ENCODE measurements at regions not wholly inside any gene's neighbourhood (a gene's known extent, or its start where the extent isn't known, plus 50 kb on each side); places are given as distances from the start of the nearest gene placed in this dataset.

DNA sequence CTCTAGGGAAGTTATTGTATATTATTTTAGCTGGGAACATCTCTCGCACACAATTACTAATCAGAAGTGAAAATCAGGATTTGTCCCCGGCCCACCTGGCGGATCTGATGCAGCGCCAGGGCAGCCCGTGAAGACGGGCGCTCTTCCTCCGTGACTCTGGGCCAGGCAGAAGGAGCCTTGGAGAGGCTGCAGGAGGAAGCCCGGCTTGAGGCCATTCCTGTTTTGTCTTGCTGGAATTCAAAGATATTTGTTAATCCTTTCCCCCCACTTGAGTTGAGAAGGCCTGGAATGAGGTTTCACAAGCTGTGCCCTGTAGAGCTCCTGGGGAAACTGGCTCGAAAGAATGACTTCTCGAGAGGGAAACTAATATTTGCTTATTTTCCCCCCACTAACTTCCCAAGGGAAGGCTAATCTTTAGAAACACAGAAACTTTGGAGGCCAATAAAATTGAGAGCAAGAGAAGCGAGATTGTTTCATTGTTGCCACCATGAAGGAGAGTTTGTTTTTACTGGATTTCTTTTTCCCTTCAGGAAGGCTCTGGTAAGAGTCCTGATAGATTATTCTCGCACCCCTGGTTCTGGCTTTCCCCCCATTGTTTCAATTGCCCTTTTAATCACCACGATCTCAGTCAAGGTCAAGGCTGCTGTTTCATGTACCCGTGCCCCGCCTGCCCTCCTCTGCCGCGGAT, 92.8 kb upstream of the SEPTIN5 start:
- DNase-seq (ENCODE audit: low read depth, low spot score): no peak

DNA sequence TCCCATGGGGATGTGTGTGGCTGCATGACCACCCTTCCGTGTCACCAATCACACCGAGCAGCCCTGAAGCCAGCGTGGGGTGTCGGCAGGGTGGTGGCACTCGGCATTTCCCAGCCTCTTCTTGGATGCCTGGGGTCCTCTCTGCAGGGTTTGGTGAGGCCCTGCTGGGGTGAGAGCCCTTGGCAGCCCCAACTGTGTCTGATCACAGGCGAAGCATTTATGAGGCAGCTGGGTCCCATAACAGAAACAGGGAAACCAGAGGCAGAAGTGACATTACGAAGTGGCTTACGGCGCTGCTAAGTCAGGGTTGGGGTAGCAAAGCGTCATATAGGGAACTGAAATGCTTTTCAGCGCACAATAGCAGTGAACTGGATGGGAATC, 92.3 kb upstream of the SEPTIN5 start:
- no peak for DNase-seq (ENCODE audit: low read depth, low spot score)

DNA sequence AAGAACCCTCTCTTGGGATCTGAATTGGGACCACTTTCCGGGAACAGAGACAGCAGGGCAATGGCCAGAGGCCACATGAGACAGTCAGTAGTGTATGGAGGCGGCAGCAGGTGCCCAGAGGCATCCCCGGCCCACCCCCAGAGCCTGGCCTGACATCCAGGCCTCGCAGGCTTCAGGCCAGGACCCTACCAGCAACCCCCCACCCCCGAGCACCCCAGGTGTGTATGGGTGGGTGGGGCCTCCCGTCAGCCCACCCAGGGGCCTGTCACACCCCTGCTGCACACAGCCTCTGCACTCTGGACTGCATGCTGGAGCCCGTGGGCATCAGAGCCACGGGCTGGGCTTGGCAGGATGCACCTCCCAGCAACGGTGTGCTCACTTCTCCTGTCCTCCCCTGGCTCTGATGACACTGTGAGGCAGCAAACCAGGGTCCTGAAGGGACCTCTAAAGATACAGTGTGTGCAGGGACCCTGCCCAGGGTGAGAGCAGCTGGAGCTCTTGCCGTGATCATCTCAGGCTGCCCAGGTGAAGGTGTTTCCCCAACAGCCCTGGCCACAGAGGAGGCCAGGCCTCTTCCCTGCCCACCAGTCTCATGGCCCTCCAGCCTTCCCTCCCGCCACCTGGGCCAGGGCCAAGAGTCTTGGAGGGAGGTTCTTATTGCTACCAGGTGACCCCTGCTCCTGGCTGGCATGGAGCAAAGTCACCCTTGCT, 88.8 kb upstream of the SEPTIN5 start:
- DNase-seq (ENCODE audit: low read depth, low spot score): no peak

DNA sequence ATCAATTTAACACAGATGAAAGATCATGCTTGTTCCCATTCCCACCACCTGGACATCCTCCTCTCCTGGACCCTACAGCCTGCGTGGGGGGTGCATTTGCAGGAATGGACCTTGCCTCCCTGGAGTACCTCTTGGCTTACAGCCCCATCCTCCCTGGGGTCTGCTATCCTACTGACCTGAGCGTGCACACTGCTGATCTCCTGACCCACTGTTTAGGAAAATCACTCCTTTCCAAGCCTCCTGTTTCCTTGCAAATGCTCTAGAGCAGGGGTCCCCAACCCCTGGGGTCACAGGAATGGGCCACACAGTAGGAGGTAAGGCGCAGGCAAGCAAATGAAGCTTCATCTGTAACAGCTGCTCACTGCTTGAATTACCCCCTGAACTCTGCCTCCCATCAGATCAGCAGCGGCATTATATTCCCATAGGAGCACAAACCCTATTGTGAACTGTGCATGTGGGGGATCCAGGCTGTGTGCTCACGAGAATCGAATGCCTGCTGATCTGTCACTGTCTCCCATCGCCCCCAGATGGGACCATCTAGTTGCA, 88.2 kb upstream of the SEPTIN5 start:
- no peak for DNase-seq (ENCODE audit: low read depth, low spot score)

DNA sequence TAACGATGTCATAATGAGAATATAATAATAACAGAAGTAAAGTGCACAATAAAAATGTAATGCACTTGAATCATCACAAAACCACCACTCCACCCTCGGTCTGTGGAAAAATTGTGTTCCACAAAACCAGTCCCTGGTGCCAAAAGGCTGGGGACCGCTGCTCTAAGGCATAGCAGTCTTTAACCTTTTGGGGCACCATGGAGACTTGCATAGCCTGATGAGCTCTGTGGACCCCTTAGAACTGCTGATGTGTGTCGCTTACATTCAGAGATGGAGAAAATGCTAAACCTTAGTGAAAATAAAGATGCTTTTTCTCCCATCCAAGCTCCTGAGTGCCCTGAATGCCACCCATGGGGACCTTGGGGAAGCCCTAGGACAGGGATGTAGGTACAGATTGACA, 87.6 kb upstream of the SEPTIN5 start:
- no peak for DNase-seq (ENCODE audit: low read depth, low spot score)

DNA sequence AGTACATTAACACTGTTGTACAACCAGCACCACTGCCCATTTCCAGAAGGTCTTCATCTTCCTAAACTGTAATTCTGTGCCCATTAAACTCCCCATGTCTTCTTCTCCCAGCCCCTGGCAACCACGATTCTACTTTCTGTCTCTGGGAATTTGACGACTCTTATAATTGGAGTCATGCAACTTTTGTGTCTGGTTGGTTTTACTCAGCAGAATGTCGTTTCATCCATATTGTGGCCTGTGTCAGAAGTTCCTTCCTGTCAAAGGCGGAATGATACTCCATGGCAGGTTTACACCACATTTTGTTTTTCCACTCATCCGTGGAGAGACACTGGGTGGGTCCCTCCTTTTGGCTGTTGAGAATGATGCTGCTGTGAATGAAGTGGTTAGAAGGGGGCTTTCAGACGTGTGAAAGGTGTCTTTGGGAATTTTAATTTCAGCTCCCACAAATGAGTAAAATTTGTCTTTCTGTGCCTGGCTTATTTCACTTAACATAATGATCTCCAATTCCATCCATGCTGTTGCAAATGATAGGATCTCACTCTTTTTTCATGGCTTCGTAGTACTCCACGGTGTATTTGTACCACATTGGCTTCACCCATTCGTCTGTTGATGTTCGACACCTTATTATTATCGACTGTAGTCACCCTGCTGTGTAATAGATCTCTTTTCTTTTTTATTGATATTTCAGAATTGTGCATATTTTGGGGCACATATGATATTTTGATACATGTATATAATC, 86.1 kb upstream of the SEPTIN5 start:
- DNase-seq (ENCODE audit: low read depth, low spot score): no peak

DNA sequence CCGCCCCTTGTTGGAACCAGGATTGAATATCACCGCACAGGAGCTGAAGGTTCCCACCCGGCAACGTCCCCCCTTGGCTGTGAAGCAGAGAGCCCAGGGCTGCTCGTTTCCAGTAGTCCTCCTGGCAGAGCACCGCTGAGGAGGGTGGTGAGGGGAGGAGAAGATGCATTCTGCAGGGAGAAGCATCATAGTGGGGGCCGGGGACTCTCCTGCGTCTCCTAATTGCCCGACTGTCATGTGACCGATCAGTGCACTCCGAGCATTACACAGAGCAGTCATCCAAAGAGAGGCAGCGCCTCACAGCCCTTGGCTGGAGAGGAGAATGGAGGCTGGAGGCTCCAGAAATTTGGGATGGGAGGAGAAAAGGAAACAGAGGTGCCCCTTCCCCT, 85.0 kb upstream of the SEPTIN5 start:
- DNase-seq (ENCODE audit: low read depth, low spot score): no peak

DNA sequence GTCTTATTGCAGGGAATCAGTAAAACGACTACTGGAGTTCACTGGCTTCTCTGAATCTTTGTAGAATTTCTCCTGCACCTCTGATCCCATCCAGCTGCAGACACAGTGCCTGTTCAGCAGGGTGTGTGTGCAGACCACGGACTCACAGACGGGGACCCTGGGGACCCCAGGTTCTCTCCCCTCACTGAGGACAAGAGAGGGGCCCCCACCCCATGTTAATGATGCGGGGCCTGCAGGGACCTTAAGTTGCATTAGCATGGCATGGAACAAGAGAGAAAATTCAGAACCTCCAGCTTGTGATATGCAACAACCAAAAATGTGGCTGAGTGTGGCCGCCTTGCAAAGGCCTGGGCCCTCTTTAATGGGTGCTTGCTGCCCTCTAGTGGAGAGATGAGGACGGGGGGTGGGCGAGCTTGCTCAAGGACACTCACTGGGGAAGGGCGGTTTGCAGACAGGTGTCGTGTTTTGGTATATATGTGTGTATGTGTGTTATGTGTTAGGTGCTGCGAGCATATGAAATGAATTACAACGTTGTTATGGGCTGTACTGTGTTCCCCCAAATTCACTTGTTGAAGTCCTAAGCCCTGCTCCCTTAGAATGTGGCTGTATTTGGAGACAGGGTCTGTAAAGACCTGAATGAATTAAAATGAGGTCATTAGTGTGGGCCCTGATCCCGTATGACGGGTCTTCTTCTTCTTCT, 84.4 kb upstream of the SEPTIN5 start:
- DNase-seq (ENCODE audit: low read depth, low spot score): peak; percentile 66

DNA sequence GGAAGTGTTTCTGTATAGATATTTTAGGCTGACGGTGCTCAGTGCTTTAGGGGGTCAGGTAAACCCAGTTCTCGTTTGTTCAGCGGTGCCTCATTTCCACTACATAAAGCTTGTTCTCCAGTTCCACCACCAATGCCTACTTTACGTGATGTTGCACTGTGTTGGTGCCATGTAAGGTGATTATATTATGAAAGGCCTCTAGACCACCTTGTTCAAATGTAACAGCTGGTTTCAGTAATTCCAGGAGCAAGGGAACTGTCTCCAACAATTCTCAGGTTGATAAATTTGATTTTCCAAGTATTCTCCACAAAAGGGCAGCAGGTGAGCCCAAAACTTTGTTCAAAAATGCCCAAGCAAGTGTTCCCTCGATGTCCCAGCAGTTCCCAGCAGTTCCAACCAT, 83.7 kb upstream of the SEPTIN5 start:
- no peak for DNase-seq (ENCODE audit: low read depth, low spot score)

DNA sequence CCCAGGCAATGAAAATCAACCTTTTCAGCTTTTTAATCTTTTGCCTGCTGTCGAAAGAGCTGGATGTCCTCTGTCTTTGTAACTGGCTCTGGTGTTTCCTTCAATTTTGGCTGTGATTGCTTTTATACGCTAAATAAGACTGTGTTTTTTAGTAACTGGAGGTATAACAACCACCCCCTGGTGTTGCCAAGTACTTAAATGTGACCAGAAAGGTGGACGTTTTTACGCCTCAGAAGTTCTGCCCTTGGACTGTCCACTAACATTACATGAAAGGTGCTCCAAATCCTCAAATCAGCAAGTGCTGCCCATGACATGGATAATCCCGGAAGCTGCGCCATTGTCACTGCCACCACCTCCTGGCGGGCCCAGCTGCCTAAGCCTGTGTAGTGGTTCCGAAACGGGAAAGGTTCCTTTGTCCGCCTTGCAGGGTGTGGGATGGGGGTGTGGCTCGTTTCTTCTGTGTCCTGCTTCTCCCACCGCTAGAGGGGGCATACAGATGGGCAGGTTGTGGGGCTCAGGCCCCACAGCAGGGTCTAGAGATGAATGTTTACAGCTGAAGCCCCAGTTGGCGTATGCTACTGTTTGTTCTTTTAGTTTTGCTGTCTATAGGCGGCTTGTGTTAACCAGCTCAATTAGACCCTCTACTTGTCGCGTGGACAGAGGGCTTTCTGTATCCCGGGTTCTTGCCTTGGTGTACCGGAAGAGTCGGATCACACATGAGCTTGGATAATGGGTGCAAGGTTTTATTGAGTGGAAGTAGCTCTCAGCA, 82.2 kb upstream of the SEPTIN5 start:
- DNase-seq (ENCODE audit: low read depth, low spot score): no peak

DNA sequence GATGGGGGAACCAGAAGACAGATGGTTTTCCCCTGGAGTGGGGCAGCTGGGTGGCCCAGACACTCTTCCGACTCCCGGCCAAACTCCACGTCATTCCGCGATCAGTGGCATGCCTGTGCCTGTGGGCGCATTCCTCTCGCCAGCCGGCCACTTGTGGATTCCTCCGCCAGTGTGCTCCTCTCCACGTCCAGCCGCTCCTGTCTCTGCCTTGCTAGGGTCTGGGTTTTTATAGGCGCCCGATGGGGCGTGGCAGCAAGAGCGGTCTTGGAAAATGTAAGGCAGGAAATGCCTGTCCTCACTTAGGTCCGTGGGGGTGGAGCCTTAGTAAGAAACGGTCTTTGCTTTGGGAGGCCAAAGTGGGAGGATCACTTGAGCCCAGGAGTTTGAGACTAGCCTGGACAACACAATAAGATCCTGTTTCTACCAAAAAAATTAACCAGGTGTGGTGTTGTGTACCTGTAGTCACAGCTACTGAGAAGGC, 81.6 kb upstream of the SEPTIN5 start:
- no peak for DNase-seq (ENCODE audit: low read depth, low spot score)

DNA sequence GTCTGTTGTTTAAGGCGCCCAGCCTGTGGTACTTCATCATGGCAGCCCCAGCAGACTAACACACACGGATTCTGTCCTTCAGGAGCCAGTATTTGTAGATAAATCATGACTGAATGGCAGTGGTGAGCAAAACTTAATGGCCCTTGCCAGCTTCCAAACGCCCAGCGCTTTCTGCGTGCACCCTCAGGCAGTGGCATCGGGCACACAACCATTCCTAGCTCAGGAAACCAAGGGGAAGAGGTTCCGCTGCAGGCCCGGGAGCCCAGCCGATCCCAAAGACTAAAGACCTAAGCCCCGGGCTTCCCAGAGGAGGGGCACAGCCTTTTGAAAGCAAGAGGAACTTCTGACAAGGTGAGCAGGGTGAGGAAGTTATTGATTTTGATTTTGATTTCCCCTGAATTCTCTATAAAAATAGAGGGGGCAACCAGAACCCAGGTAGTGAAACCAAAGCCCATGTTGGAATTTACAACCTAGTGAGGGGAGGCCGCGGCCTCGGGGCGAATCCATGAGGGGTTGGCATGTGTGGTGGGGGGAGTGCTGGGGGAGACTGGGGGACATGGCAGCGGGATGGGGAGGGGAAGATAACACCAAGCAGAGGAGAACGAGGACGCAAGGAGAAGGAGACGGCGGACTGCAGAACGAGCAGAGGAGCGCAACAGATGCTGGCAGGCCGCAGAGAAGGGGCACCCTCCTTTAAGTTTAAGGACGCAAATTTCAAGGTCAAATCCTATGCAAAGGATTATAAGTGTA, 79.9 kb upstream of the SEPTIN5 start:
- DNase-seq (ENCODE audit: low read depth, low spot score): no peak

DNA sequence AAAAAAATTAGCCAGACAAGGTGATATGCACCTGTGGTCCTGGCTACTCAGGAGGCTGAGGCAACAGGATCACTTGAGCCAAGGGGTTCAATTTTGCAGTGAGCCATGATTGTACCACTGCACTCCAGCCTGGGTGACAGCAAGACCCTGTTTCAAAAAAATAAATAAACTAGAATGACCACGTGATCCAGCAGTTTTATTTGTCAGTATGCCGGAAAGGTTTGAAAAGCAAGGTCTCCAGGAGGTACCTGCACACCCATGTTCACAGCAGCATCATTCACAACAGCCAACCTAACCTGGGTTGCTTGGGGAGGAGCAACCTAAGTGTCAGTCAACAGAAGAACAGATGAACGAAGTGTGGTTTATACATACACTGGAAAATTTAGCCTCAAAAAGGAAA, 78.7 kb upstream of the SEPTIN5 start:
- no peak for DNase-seq (ENCODE audit: low read depth, low spot score)

DNA sequence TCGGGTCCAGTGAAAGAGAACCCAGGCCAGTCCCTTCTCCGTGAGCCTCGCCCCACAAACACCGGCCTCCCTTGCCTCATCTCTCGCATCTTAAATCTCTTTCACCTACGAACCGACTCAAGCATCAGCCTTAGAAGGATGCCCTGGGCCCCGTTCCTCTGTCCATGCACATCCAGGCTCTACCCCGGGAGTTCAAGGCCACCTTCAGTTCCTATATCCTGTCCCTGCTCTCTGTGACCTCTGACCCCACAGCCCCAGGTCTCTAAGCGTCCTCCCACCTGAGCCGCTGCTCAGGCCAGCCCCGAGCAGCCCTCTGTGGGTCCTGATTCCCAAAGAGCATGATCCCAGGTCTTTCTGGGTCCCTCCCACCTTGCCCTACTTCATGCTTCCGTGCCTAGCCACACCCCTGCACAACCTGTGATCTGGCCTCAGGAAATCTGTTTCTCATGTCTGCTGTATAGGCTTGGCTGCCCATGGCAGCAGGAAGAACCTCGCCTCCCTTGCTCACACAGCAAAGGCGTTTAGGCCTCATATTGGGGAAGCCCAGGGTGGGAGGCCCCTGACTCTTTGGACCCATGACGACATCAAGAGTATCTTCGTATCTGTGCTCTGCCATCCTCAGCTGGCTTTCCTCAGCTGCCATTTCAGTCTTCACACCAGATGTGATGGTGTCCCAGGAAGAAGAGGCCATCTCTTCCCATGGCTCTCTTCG, 77.5 kb upstream of the SEPTIN5 start:
- DNase-seq (ENCODE audit: low read depth, low spot score): no peak

DNA sequence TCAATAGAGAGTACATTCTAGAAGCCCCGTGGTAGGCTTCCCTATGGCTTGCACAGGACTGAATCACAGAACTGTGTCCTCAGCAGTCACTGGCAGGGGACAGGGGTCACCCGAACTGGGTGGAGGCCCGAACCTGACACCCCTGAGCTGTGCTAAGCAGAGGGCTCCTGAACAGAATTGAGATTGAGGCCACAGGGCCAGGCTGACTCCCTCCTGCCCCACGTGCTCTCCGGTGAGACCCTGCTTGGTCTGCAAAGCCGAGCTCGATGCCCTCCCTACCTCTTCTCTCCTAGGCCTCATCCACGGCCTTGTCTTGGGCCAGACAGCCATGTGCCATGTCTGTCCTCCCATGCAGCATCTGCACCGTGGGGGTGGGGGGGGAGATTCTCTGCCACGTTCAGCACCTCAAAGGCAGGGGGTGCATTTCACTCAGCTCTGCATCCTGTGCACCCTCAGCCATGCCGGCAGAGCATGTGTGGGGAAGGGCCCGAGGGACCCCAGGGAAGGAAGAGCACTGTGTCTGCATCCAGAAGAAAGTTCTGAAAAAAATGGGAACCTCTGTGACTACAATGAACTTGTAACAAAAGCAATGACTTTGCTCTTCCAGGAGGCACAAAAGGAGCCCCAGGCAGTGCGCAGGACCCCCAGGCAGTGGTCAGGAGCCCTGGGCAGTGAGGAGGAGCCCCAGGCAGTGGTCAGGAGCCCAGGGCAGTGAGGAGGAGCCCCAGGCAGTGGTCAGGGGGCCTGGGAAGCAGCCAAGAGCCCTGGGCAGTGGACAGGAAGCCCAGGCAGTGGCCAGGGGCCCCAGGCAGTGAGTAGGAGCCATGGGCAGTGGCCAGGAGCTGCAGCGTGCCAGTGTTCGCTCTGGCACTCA, 76.7 kb upstream of the SEPTIN5 start:
- DNase-seq (ENCODE audit: low read depth, low spot score): no peak

DNA sequence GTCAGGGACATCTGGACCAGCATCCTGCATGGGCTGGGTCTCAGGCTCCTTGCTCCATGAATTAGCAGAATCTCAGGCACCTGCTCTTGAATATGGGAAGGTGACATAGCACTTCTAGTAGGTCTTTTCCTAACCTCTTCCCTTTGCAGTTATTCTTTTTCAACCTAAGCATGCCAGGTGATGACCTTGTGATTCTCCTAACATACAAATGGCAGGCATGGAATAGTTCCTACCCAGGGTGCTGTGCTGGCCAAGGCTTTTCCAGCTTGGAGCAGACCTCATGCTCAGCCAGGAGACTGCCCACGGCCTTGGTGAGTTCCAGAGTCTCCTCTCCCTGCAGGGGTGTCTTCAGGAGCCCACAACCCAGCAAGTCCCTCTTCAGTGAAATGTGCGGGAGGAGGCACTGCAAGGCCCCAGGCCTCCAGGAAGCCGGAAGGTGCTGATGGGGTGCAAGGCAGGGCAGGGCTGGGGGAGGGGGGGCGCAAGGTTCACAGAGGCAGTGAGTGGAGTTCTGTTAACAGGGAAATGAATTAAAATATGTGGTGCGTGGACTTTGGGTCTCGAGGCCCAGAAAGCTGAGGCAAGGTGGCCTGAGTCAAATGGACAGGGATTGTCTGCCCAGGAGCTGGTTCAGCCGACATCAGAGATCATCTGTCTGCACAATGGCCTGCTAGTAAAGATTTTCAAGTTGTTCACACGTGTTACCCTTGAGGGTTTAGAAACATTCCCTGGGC, 75.9 kb upstream of the SEPTIN5 start:
- no peak for DNase-seq (ENCODE audit: low read depth, low spot score)

DNA sequence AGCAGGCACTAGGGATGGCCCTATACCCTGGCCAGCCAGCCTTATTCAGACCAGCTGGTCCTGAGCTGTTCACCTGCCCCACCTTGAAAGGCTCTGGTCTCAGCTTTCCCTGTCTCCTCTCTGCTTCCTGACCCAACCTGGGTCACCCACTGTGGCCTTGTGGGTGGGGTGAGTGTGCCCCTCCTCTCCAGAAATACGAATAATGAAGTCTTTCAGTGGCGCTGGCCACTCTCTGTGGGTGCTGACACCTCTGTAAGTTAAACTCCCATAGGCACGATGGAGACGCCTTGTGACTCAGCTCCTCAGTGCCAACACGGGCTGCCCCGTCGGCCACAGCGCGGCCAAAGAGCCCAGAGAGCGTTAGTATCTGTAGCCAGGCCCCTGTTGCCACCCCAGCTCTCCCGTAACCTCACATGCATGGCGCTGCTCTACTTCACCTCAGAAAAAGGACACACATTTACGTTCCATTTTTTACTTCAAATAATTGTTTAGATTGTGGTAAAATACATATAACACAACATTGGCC, 74.6 kb upstream of the SEPTIN5 start:
- no peak for DNase-seq (ENCODE audit: low read depth, low spot score)

DNA sequence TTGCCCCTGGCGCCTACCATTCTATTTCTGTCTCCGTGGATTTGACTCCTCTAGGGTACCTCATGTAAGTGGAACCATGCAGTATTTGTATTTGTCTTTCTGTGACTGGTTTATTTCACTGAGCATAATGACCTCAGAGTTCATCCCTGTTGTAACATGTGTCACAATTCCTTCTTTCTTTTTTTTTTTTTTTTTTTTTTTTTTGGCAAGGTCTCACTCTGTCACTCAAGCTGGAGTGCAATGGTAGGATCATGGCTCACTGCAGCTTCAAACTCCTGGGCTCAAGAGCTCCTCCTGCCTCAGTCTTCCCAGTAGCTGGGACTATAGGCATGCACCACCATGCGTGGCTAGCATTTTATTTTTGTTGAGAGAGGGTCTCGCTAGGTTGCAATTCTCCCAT, 74.0 kb upstream of the SEPTIN5 start:
- DNase-seq (ENCODE audit: low read depth, low spot score): no peak

All from smooth muscle cell of the brain vasculature (primary cell).